GM10248 (cell line): ENCODE measurements at regions not wholly inside any gene's neighbourhood (a gene's known extent, or its start where the extent isn't known, plus 50 kb on each side); places are given as distances from the start of the nearest gene placed in this dataset.

Source experiments
- CTCF ChIA-PET: fragments of 300-600 bp; sonication (Branson Sonifier 250); formaldehyde crosslinking; extraction: SDS; loops from one replicate; lab custom pipeline; 2021; ENCODE audit warnings: antibody characterized with exemption; lab: Yijun Ruan, JAX
- POLR2A ChIA-PET: fragments of 350-650 bp; sonication (Branson Sonifier 250); formaldehyde crosslinking; extraction: SDS; loops from one replicate; lab custom pipeline; 2020; ENCODE audit warnings: antibody characterized with exemption; lab: Yijun Ruan, JAX
- DNase-seq: peaks from one replicate; pipeline ENCODE4 v3.0.0; 2012; ENCODE audit errors: extremely low spot score
- CTCF ChIP-seq: IDR thresholded peaks from 2 replicates; pipeline ENCODE4 v1.5.1; 2012; ENCODE audit warnings: mild to moderate bottlenecking, low read depth; ENCODE audit errors: extremely low read depth, missing control alignments, control extremely low read depth

GRCh38 chr5:68551436-68551835, 335.9 kb downstream of the PIK3R1 start:
- DNase-seq, result no peak
- no peak for TF ChIP-seq CTCF
- CTCF ChIA-PET, result no interaction called here
- POLR2A ChIA-PET, result no interaction called here

- TF ChIP-seq CTCF, result no peak
- DNase-seq, result no peak
- CTCF ChIA-PET, result no interaction called here
- POLR2A ChIA-PET, result no interaction called here
Observed at GRCh38 chr5:68554571-68555279, 339.2 kb downstream of the PIK3R1 start.

- CTCF ChIA-PET, result no interaction called here
Observed at GRCh38 chr5:68555907-68556681, 340.5 kb downstream of the PIK3R1 start.

GRCh38 chr5:68557162-68557936, 341.8 kb downstream of the PIK3R1 start:
- no peak for DNase-seq
- TF ChIP-seq CTCF, result no peak
- ChIA-PET POLR2A (no interaction called here), CTCF (no interaction called here)

More at GRCh38 chr5:68555907-68556681, 340.5 kb downstream of the PIK3R1 start:
- POLR2A ChIA-PET, result no interaction called here
- no peak for TF ChIP-seq CTCF
- DNase-seq, result no peak

GRCh38 chr5:68562308-68562707, 346.8 kb downstream of the PIK3R1 start:
- ChIA-PET CTCF (interaction anchor here (0.8 to 1.4 kb wide), 3 partner anchors 22 to 261 kb away, joined by 3 to 4 read pairs (median 3); no protein-coding TSS in a partner anchor), POLR2A (no interaction called here)
- TF ChIP-seq CTCF, result no peak
- no peak for DNase-seq

GRCh38 chr5:68565427-68565826, 349.9 kb downstream of the PIK3R1 start:
- ChIA-PET CTCF (interaction anchor here (1.2 kb wide), 1 partner anchor 17 kb away, joined by 3 read pairs; no protein-coding TSS in a partner anchor), POLR2A (no interaction called here)
- TF ChIP-seq CTCF, result no peak
- no peak for DNase-seq
